ENCODE measurements at regions not wholly inside any gene's neighbourhood (a gene's known extent, or its start where the extent isn't known, plus 50 kb on each side); places are given as distances from the start of the nearest gene placed in this dataset.

DNA sequence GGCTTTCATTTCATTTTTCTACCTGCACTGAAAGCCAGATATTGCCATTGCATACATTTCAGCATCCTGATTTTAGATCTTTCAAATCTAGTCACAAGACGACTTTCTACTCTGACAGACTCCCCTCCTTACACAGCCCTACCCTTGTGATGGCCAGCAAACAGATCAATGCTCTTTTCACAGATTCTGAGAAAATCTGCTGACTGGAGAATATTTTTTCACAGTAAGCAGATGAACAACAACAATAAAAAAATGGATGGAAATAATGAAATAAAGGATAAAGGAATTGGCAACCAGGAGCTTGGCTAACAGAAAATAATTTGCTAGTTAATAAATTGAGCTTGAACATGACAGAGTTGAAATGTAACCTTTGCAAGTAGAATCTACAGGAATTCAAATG, 527.2 kb downstream of the IRS1 start:
- TF ChIP-seq, protein P1, sequence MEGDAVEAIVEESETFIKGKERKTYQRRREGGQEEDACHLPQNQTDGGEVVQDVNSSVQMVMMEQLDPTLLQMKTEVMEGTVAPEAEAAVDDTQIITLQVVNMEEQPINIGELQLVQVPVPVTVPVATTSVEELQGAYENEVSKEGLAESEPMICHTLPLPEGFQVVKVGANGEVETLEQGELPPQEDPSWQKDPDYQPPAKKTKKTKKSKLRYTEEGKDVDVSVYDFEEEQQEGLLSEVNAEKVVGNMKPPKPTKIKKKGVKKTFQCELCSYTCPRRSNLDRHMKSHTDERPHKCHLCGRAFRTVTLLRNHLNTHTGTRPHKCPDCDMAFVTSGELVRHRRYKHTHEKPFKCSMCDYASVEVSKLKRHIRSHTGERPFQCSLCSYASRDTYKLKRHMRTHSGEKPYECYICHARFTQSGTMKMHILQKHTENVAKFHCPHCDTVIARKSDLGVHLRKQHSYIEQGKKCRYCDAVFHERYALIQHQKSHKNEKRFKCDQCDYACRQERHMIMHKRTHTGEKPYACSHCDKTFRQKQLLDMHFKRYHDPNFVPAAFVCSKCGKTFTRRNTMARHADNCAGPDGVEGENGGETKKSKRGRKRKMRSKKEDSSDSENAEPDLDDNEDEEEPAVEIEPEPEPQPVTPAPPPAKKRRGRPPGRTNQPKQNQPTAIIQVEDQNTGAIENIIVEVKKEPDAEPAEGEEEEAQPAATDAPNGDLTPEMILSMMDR (conservative IDR thresholded peaks at IDR 0.05; ENCODE audit: low read depth in 2 of 2), result no peak
- TF ChIP-seq EZH2 (IDR thresholded peaks at IDR 0.05; ENCODE audit: low read depth, unreplicated experiment) (no peak), POLR2AphosphoS5 (IDR thresholded peaks at IDR 0.05; ENCODE audit: low read depth) (no peak), CREB1 (CRISPR knock-in tag; IDR thresholded peaks at IDR 0.05; ENCODE audit: low read depth) (no peak), EZH2phosphoT487 (IDR thresholded peaks at IDR 0.05; ENCODE audit: unreplicated experiment) (no peak), ZNF114 (CRISPR knock-in tag; IDR thresholded peaks at IDR 0.05) (no peak), ZNF331 (CRISPR knock-in tag; IDR thresholded peaks at IDR 0.05; ENCODE audit: low read depth) (no peak), JUNB (IDR thresholded peaks at IDR 0.05; ENCODE audit: unreplicated experiment) (no peak), NANOG (IDR thresholded peaks at IDR 0.05; ENCODE audit: borderline replicate concordance) (no peak), STAT1 (IDR thresholded peaks at IDR 0.05; ENCODE audit: unreplicated experiment) (no peak)
- TF ChIP-seq, protein P2, sequence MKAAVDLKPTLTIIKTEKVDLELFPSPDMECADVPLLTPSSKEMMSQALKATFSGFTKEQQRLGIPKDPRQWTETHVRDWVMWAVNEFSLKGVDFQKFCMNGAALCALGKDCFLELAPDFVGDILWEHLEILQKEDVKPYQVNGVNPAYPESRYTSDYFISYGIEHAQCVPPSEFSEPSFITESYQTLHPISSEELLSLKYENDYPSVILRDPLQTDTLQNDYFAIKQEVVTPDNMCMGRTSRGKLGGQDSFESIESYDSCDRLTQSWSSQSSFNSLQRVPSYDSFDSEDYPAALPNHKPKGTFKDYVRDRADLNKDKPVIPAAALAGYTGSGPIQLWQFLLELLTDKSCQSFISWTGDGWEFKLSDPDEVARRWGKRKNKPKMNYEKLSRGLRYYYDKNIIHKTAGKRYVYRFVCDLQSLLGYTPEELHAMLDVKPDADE (IDR thresholded peaks at IDR 0.05), result no peak
- TF ChIP-seq, protein P3, sequence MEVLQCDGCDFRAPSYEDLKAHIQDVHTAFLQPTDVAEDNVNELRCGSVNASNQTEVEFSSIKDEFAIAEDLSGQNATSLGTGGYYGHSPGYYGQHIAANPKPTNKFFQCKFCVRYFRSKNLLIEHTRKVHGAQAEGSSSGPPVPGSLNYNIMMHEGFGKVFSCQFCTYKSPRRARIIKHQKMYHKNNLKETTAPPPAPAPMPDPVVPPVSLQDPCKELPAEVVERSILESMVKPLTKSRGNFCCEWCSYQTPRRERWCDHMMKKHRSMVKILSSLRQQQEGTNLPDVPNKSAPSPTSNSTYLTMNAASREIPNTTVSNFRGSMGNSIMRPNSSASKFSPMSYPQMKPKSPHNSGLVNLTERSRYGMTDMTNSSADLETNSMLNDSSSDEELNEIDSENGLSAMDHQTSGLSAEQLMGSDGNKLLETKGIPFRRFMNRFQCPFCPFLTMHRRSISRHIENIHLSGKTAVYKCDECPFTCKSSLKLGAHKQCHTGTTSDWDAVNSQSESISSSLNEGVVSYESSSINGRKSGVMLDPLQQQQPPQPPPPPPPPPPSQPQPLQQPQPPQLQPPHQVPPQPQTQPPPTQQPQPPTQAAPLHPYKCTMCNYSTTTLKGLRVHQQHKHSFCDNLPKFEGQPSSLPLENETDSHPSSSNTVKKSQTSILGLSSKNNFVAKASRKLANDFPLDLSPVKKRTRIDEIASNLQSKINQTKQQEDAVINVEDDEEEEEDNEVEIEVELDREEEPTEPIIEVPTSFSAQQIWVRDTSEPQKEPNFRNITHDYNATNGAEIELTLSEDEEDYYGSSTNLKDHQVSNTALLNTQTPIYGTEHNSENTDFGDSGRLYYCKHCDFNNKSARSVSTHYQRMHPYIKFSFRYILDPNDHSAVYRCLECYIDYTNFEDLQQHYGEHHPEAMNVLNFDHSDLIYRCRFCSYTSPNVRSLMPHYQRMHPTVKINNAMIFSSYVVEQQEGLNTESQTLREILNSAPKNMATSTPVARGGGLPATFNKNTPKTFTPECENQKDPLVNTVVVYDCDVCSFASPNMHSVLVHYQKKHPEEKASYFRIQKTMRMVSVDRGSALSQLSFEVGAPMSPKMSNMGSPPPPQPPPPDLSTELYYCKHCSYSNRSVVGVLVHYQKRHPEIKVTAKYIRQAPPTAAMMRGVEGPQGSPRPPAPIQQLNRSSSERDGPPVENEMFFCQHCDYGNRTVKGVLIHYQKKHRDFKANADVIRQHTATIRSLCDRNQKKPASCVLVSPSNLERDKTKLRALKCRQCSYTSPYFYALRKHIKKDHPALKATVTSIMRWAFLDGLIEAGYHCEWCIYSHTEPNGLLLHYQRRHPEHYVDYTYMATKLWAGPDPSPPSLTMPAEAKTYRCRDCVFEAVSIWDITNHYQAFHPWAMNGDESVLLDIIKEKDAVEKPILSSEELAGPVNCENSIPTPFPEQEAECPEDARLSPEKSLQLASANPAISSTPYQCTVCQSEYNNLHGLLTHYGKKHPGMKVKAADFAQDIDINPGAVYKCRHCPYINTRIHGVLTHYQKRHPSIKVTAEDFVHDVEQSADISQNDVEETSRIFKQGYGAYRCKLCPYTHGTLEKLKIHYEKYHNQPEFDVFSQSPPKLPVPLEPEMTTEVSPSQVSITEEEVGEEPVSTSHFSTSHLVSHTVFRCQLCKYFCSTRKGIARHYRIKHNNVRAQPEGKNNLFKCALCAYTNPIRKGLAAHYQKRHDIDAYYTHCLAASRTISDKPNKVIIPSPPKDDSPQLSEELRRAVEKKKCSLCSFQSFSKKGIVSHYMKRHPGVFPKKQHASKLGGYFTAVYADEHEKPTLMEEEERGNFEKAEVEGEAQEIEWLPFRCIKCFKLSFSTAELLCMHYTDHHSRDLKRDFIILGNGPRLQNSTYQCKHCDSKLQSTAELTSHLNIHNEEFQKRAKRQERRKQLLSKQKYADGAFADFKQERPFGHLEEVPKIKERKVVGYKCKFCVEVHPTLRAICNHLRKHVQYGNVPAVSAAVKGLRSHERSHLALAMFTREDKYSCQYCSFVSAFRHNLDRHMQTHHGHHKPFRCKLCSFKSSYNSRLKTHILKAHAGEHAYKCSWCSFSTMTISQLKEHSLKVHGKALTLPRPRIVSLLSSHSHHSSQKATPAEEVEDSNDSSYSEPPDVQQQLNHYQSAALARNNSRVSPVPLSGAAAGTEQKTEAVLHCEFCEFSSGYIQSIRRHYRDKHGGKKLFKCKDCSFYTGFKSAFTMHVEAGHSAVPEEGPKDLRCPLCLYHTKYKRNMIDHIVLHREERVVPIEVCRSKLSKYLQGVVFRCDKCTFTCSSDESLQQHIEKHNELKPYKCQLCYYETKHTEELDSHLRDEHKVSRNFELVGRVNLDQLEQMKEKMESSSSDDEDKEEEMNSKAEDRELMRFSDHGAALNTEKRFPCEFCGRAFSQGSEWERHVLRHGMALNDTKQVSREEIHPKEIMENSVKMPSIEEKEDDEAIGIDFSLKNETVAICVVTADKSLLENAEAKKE (CRISPR knock-in tag; IDR thresholded peaks at IDR 0.05), result no peak
- TF ChIP-seq, protein P4, sequence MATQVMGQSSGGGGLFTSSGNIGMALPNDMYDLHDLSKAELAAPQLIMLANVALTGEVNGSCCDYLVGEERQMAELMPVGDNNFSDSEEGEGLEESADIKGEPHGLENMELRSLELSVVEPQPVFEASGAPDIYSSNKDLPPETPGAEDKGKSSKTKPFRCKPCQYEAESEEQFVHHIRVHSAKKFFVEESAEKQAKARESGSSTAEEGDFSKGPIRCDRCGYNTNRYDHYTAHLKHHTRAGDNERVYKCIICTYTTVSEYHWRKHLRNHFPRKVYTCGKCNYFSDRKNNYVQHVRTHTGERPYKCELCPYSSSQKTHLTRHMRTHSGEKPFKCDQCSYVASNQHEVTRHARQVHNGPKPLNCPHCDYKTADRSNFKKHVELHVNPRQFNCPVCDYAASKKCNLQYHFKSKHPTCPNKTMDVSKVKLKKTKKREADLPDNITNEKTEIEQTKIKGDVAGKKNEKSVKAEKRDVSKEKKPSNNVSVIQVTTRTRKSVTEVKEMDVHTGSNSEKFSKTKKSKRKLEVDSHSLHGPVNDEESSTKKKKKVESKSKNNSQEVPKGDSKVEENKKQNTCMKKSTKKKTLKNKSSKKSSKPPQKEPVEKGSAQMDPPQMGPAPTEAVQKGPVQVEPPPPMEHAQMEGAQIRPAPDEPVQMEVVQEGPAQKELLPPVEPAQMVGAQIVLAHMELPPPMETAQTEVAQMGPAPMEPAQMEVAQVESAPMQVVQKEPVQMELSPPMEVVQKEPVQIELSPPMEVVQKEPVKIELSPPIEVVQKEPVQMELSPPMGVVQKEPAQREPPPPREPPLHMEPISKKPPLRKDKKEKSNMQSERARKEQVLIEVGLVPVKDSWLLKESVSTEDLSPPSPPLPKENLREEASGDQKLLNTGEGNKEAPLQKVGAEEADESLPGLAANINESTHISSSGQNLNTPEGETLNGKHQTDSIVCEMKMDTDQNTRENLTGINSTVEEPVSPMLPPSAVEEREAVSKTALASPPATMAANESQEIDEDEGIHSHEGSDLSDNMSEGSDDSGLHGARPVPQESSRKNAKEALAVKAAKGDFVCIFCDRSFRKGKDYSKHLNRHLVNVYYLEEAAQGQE (IDR thresholded peaks at IDR 0.05; ENCODE audit: unreplicated experiment), result no peak
